DND-41 (cell line): ENCODE measurements at regions not wholly inside any gene's neighbourhood (a gene's known extent, or its start where the extent isn't known, plus 50 kb on each side); places are given as distances from the start of the nearest gene placed in this dataset.

Experiments used
- ATAC-seq: fragments of 200-7000 bp; cut with Tn5 transposase; 3 replicates; pipeline ENCODE4 v1.9.1; 2021; ENCODE audit warnings: low read depth; ENCODE audit not compliant: insufficient read depth
- DNase-seq: peaks from one replicate; pipeline ENCODE4 v3.0.0-alpha.2; 2020
- H2AFZ ChIP-seq: 2 replicates; pipeline ENCODE4 v1.6.0; 2012; ENCODE audit warnings: low read depth, low read length
- H3K27ac ChIP-seq: 2 replicates; pipeline ENCODE4 v1.5.1; 2012; ENCODE audit warnings: low read length, inconsistent platforms
- H3K27me3 ChIP-seq: fragments of 200-600 bp; sonication (generic); 2 replicates; pipeline ENCODE4 v1.6.0; 2012; ENCODE audit warnings: low read length, mild to moderate bottlenecking, inconsistent platforms; ENCODE audit not compliant: insufficient read depth, poor library complexity
- H3K36me3 ChIP-seq: 2 replicates; pipeline ENCODE4 v1.5.1; 2012; ENCODE audit warnings: low read length, inconsistent platforms; ENCODE audit not compliant: insufficient read depth
- H3K4me1 ChIP-seq: 2 replicates; pipeline ENCODE4 v1.5.1; 2012; ENCODE audit warnings: mild to moderate bottlenecking, low read length; ENCODE audit not compliant: insufficient read depth
- H3K4me2 ChIP-seq: 2 replicates; pipeline ENCODE4 v1.6.0; 2012; ENCODE audit warnings: mild to moderate bottlenecking, moderate library complexity, low read length, inconsistent platforms; ENCODE audit not compliant: insufficient read depth
- H3K4me3 ChIP-seq, 2 experiments: fragments of 200-600 bp in 1 of 2; shearing (Covaris generic) in 1 of 2; 2 replicates each; pipeline ENCODE4 v1.5.1; 2012 to 2016; ENCODE audit warnings: inconsistent platforms in 2 of 2, low read length in 2 of 2, mild to moderate bottlenecking in 2 of 2, low read depth in 1 of 2, moderate library complexity in 1 of 2
- H3K79me2 ChIP-seq: 2 replicates; pipeline ENCODE4 v1.6.0; 2012; ENCODE audit warnings: low read length, inconsistent platforms; ENCODE audit not compliant: insufficient read depth
- H3K9ac ChIP-seq: 2 replicates; pipeline ENCODE4 v1.6.0; 2012; ENCODE audit warnings: low read depth, mild to moderate bottlenecking, inconsistent platforms, low read length, moderate library complexity
- H3K9me3 ChIP-seq: 2 replicates; pipeline ENCODE4 v1.5.1; 2012; ENCODE audit warnings: low read length, moderate library complexity, mild to moderate bottlenecking, inconsistent platforms; ENCODE audit not compliant: insufficient read depth, severe bottlenecking
- H4K20me1 ChIP-seq: 2 replicates; pipeline ENCODE4 v1.6.0; 2012; ENCODE audit warnings: low read length; ENCODE audit not compliant: insufficient read depth
- CTCF ChIP-seq: IDR thresholded peaks from 2 replicates; pipeline ENCODE4 v1.5.1; 2012; ENCODE audit warnings: borderline replicate concordance, low read length, moderate library complexity, mild to moderate bottlenecking; ENCODE audit not compliant: poor library complexity, severe bottlenecking; ENCODE audit errors: extremely low read depth
- EZH2 ChIP-seq: IDR thresholded peaks from 3 replicates; pipeline ENCODE4 v1.6.1; 2012; ENCODE audit warnings: borderline replicate concordance, low read depth, mild to moderate bottlenecking, moderate library complexity, low read length, inconsistent platforms; ENCODE audit not compliant: severe bottlenecking

GRCh38 chr18:38572554-38573111, 1007.0 kb upstream of the CELF4 start:
- H3K79me2 ChIP-seq, result no peaks in the 10 kb centered on the region
- no peak for DNase-seq

DNA sequence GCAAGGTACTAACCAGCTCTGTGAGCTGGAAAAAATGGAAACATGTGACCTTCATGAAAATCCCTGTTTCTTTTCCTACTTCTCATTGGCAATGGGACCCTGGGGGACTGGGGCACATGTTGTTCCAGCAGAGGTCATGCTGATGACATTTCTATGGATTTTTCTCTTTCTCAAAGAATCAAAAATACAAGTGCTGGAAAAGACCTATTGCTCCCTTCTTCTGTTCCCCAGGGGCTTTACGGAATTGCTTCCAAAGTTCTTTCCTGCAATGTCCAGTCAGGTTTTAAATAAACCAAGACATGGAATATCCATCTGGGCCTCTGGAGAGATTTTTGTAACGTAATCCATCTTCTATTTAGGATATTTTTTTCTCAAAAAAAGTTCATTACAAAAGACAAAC, 1006.1 kb upstream of the CELF4 start:
- Histone ChIP-seq H4K20me1 (no peaks in the 10 kb centered on the region), H3K9ac (no peak overlapping the region), H2AFZ (no peak overlapping the region), H3K4me1 (peaks cover 21% of the 10 kb centered on the region), H3K36me3 (no peaks in the 10 kb centered on the region), H3K9me3 (no peaks in the 10 kb centered on the region), H3K4me2 (no peak overlapping the region), H3K4me3 (no peak overlapping the region), H3K79me2 (no peaks in the 10 kb centered on the region), H3K27me3 (no peaks in the 10 kb centered on the region), H3K27ac (no peak overlapping the region)
- ATAC-seq (no peak), DNase-seq (no peak)
- no peak for TF ChIP-seq CTCF
- no peak for TF ChIP-seq EZH2

More at GRCh38 chr18:38572554-38573111, 1007.0 kb upstream of the CELF4 start:
- Histone ChIP-seq H3K4me2 (no peak overlapping the region), H2AFZ (no peak overlapping the region), H3K9ac (no peak overlapping the region), H3K4me3 (no peak overlapping the region), H3K27ac (no peak overlapping the region), H3K27me3 (no peaks in the 10 kb centered on the region), H4K20me1 (no peaks in the 10 kb centered on the region), H3K9me3 (no peaks in the 10 kb centered on the region), H3K4me1 (peaks cover 31% of the 10 kb centered on the region), H3K36me3 (no peaks in the 10 kb centered on the region)
- no peak for TF ChIP-seq EZH2
- TF ChIP-seq CTCF, result no peak
- ATAC-seq, result no peak

DNA sequence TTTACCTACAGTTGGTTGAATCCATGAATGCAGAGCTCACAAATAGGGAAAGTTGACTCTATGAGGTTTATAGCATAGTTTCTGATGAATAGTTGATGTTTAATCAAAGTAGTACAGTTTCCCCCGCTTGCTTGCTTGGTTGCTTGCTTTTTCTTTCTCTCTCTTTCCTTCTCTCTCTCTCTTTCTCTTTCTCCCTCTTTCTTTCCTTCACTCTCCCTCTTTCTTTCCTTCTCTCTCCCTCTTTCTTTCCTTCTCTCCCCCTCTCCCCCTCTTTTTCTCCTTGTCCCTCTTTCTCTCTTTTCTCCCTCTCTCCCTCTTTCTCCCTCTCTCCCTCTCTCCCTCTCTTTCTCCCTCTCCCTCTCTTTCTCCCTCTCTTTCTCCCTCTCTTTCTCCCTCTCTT, 999.9 kb upstream of the CELF4 start:
- Histone ChIP-seq H3K9me3 (no peaks in the 10 kb centered on the region), H3K27ac (no peak overlapping the region), H3K36me3 (no peaks in the 10 kb centered on the region), H3K4me3 (no peak overlapping the region), H4K20me1 (no peaks in the 10 kb centered on the region), H3K79me2 (no peaks in the 10 kb centered on the region), H3K9ac (no peak overlapping the region), H3K27me3 (no peaks in the 10 kb centered on the region), H3K4me1 (no peaks in the 10 kb centered on the region), H2AFZ (no peak overlapping the region), H3K4me2 (no peak overlapping the region)
- DNase-seq (no peak), ATAC-seq (no peak)
- TF ChIP-seq CTCF, result no peak
- TF ChIP-seq EZH2, result no peak
